Naive thymus-derived CD8-positive, alpha-beta T cell (primary cell): ENCODE measurements at regions not wholly inside any gene's neighbourhood (a gene's known extent, or its start where the extent isn't known, plus 50 kb on each side); places are given as distances from the start of the nearest gene placed in this dataset.
"Not testable (repeated sequence)": the region's sequence is repeated elsewhere in the genome, so short reads cannot be mapped to it uniquely, and the experiment has no call there.

Experiments
- ATAC-seq, 2 donors: fragments of 150-1000 bp; cut with Tn5 transposase in 1 of 2; sonication (Bioruptor Pico), chemical (Tn5 transposase) in 1 of 2; 1 replicate in 1 of 2; 2 replicates in 1 of 2; pipeline ENCODE4 v1.10.0; 2021; ENCODE audit warnings: mild to moderate bottlenecking in 2 of 2, moderate library complexity in 2 of 2
- POLR2A ChIA-PET: fragments of 350-600 bp; sonication (Branson Sonifier 250); formaldehyde crosslinking; loops from one replicate; lab custom pipeline; 2021; ENCODE audit warnings: antibody characterized with exemption; lab: Charles Lee
- DNase-seq, 10 donors: peaks; one replicate each; pipeline versions ENCODE4 v3.0.0 to v3.0.0-alpha.2; 2020 to 2022
- H3K27ac Mint-ChIP-seq, 10 donors: one replicate each; pipeline ENCODE4 v1.8.0; 2020 to 2022; ENCODE audit warnings: mild to moderate bottlenecking in 10 of 10, mixed read lengths in 10 of 10, moderate library complexity in 4 of 10, inconsistent platforms in 1 of 10
- H3K27me3 Mint-ChIP-seq, 5 donors: one replicate each; pipeline ENCODE4 v1.8.0; 2021 to 2022; ENCODE audit warnings: mixed read lengths in 5 of 5
- H3K36me3 Mint-ChIP-seq, 3 donors: one replicate each; pipeline ENCODE4 v1.8.0; 2020 to 2022; ENCODE audit warnings: mixed read lengths in 3 of 3, mild to moderate bottlenecking in 2 of 3, inconsistent platforms in 1 of 3
- H3K4me1 Mint-ChIP-seq, 4 donors: one replicate each; pipeline ENCODE4 v1.8.0; 2021 to 2022; ENCODE audit warnings: mixed read lengths in 4 of 4
- H3K4me3 Mint-ChIP-seq, 10 donors: one replicate each; pipeline ENCODE4 v1.8.0; 2020 to 2022; ENCODE audit warnings: mild to moderate bottlenecking in 10 of 10, mixed read lengths in 10 of 10, moderate library complexity in 6 of 10, inconsistent platforms in 1 of 10
- H3K9me3 Mint-ChIP-seq, 9 donors: one replicate each; pipeline ENCODE4 v1.8.0; 2020 to 2022; ENCODE audit warnings: mixed read lengths in 9 of 9, mild to moderate bottlenecking in 3 of 9, inconsistent platforms in 1 of 9, moderate library complexity in 1 of 9

DNA sequence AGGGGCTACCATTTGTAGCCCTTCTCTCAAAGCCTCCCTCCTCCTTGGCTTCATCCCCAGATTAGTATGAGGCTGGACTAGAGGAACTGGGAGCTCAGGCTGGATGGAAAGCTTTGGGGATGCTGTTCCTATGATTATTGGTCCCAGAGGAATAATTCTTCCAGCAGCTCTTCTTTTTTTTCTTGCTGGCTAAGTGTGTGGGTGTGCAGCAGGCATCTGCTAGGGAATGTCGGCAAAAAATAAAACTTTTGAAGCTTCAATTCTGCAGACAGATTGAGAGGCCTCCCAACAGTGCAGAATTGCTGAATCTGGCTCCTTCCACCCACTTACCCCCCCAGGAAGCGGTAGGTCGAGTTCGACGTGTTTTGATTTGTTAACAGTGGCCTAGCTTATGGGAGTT is 138.5 kb upstream of the ANKRD28 start:
- peak overlapping the region in 2 of 10 donors; percentile 68 to 81 for H3K27ac Mint-ChIP-seq
- H3K9me3 Mint-ChIP-seq: peaks cover 0 to 10% (median 0%) of the 10 kb centered on the region in 9 donors
- H3K36me3 Mint-ChIP-seq: peaks cover 3 to 14% (median 5%) of the 10 kb centered on the region in 3 donors
- POLR2A ChIA-PET: no interaction called here
- no peak overlapping the region for H3K4me3 Mint-ChIP-seq
- DNase-seq: no peak
- ATAC-seq: no peak
- no peaks in the 10 kb centered on the region for H3K4me1 Mint-ChIP-seq
- peaks cover 0 to 18% (median 3%) of the 10 kb centered on the region in 5 donors for H3K27me3 Mint-ChIP-seq

DNA sequence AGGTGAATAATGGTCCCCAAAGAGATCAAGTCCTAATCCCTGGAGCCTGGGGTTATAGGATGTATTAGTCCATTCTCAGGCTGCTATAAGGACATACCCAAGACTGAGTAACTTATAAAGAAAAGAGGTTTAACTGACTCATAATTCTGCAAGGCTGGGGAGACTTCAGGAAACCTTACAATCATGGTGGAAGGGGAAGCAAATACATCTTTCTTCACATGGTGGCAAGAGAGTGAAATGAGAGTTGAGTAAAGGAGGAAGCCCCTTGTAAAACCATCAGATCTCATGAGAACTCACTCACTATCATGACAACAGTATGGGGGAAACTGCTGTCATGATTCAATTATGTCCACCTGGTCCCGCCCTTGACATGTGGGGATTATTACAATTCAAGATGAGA is 142.9 kb upstream of the ANKRD28 start:
- peaks cover 0 to 4% (median under 1%) of the 10 kb centered on the region in 4 donors for H3K4me1 Mint-ChIP-seq
- no peak for DNase-seq
- POLR2A ChIA-PET: no interaction called here
- ATAC-seq: no peak
- H3K27me3 Mint-ChIP-seq: peaks cover 0 to 18% (median 3%) of the 10 kb centered on the region in 5 donors
- no peak overlapping the region for H3K27ac Mint-ChIP-seq
- peaks cover 3 to 14% (median 4%) of the 10 kb centered on the region in 3 donors for H3K36me3 Mint-ChIP-seq
- peaks cover 0 to 14% (median 0%) of the 10 kb centered on the region in 9 donors for H3K9me3 Mint-ChIP-seq
- H3K4me3 Mint-ChIP-seq: no peak overlapping the region

DNA sequence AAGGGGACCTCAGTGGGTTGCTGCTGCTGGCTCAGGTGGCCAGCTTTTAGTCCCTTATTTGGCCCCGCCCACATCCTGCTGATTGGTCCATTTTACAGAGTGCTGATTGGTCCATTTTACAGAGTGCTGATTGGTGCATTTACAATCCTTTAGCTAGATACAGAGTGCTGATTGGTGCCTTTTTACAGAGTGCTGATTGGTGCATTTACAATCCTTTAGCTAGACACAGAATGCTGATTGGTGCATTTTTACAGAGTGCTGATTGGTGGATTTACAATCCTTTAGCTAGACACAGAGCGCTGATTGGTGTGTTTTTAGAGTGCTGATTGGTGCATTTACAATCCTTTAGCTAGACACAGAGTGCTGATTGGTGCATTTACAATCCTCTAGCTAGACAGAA is 143.7 kb upstream of the ANKRD28 start:
- H3K27ac Mint-ChIP-seq, POLR2A ChIA-PET, H3K4me3 Mint-ChIP-seq, H3K4me1 Mint-ChIP-seq, ATAC-seq, DNase-seq: not testable (repeated sequence)
- peaks cover 0 to 14% (median 3%) of the 10 kb centered on the region in 5 donors for H3K27me3 Mint-ChIP-seq
- H3K9me3 Mint-ChIP-seq: peaks cover 0 to 14% (median 0%) of the 10 kb centered on the region in 9 donors
- H3K36me3 Mint-ChIP-seq: peaks cover 2 to 14% (median 3%) of the 10 kb centered on the region in 3 donors

DNA sequence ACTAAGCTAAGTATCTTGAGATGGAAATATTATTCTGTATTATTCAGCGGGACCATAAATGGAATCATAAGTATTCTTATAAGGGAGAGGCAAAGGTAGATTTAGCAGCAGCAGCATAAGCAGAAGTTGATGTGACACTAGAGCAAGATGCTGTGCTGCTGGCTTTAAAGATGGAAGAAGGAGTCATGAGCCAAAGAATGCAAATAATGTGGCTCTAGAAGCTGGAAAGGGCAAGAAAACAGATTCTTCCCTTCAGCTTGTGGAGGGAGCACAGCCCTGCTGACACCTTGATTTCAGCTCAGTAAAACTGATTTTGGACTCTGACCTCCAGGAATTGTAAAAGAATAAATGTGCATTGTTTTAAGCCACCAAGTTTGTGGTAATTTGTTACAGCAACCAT is 144.2 kb upstream of the ANKRD28 start:
- Mint-ChIP-seq H3K4me1 (peaks cover 0 to 4% (median under 1%) of the 10 kb centered on the region in 4 donors), H3K4me3 (no peak overlapping the region), H3K27ac (no peak overlapping the region), H3K36me3 (peaks cover 0 to 14% (median 3%) of the 10 kb centered on the region in 3 donors), H3K27me3 (peaks cover 0 to 8% (median 3%) of the 10 kb centered on the region in 5 donors), H3K9me3 (peaks cover 0 to 14% (median 0%) of the 10 kb centered on the region in 9 donors)
- POLR2A ChIA-PET: no interaction called here
- DNase-seq: no peak
- ATAC-seq: no peak

DNA sequence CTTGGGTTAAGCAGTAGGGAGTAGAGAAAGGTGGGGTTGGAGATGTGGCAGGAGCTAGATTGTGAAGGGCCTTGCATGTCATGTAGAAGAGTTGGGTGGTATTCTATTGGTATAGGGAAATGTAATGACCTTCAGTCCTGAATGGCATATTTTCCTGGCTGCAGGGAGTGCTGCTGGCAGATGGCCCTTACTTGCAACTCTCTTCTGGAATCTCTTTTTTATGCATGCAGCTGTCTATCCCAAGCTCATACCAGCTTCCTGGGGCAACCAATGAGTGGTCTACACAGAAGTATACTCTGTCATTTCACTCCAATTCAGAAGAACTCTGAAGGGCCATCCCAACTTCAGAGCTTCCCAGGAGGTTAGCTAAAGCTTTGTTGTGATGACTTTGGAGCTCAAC is 144.7 kb upstream of the ANKRD28 start:
- POLR2A ChIA-PET: no interaction called here
- H3K27ac Mint-ChIP-seq: no peak overlapping the region
- ATAC-seq (no peak), DNase-seq (no peak)
- H3K9me3 Mint-ChIP-seq: peaks cover 0 to 14% (median 0%) of the 10 kb centered on the region in 9 donors
- peaks cover 0 to 7% (median 3%) of the 10 kb centered on the region in 5 donors for H3K27me3 Mint-ChIP-seq
- no peak overlapping the region for H3K4me3 Mint-ChIP-seq
- peaks cover 0 to 14% (median 3%) of the 10 kb centered on the region in 3 donors for H3K36me3 Mint-ChIP-seq
- H3K4me1 Mint-ChIP-seq: peaks cover 0 to 4% (median under 1%) of the 10 kb centered on the region in 4 donors

DNA sequence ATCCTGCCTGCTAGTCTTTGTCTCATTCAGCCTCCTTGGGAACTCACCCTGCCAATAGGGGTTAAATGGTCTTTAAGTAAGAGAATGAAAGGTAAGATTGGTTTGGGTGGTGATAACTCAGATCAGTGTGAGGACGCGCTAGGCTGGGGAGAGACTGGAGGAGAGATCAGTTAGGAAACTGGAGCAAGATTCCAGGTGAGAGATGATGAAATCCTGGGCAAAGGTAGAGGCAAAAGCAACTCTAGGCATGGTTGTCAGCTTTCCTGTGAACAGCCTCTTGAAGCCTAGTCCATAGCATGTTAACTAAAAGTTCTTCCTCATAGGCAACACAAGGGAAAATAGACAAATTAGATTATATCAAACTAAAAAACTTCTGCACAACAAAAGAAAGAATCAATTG is 145.2 kb upstream of the ANKRD28 start:
- no peak for ATAC-seq
- H3K4me3 Mint-ChIP-seq: no peak overlapping the region

DNA sequence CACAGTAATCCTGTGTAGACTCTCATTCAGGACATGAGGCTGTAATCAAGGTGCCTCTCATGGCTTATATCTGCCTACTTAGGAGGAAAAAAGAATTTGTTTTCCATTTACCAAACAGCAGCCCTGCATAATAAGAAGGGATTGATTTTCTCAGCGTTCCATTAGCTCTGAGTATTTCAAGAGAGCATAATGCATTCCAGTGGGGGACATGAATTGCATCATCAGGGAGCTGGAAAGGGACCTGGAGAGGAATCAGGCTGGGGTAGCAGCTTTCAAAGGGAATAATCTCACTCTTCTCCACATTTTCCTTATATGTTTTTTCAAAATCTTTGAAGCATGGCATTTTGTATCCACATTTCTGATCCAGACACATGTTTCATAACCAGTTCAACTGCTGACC is 150.6 kb upstream of the ANKRD28 start:
- peaks cover 0 to 4% (median under 1%) of the 10 kb centered on the region in 4 donors for H3K4me1 Mint-ChIP-seq

More for the DNA sequence above, 145.2 kb upstream of the ANKRD28 start:
- no peak overlapping the region for H3K27ac Mint-ChIP-seq
- peaks cover 0 to 7% (median 3%) of the 10 kb centered on the region in 5 donors for H3K27me3 Mint-ChIP-seq
- POLR2A ChIA-PET: no interaction called here
- H3K9me3 Mint-ChIP-seq: peaks cover 0 to 14% (median 0%) of the 10 kb centered on the region in 9 donors
- no peak for DNase-seq
- peaks cover 0 to 14% (median 3%) of the 10 kb centered on the region in 3 donors for H3K36me3 Mint-ChIP-seq
- H3K4me1 Mint-ChIP-seq: peaks cover 0 to 4% (median under 1%) of the 10 kb centered on the region in 4 donors

DNA sequence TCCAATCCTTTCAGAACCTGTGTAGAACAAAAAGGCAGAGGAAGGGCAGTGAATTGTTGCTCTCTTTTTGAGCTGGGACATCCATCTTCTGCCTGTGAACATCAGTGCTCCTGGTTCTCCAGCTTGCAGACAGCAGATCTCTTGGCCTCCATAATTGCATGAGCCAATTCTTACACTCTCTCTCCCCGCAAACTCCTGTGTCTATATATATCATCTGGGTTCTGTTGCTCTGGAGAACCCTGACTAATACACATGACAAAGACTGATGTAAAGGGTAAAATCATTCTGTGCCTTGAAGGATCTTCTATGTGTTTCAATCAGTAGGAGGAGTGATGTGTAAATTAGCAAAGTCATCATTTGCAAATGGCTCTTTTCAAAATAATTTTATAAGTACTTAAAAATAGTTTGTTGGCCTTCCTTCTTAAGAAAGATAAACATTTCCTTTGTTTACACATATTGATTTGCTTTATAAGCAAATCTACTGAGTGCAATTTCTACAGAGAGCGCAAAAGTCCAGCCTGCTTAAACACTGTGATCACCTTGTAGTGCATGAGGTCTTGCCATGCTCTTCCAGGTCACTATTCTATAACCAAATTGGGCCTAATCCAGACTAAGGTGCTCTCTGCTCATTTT is 154.9 kb upstream of the ANKRD28 start:
- Mint-ChIP-seq H3K4me3 (no peak overlapping the region), H3K9me3 (no peaks in the 10 kb centered on the region), H3K27me3 (peaks cover 0 to 4% (median 0%) of the 10 kb centered on the region in 5 donors), H3K4me1 (no peaks in the 10 kb centered on the region), H3K36me3 (no peaks in the 10 kb centered on the region), H3K27ac (no peak overlapping the region)
- POLR2A ChIA-PET: no interaction called here
- DNase-seq (no peak), ATAC-seq (no peak)

More for the DNA sequence above, 150.6 kb upstream of the ANKRD28 start:
- ATAC-seq (no peak), DNase-seq (no peak)
- H3K4me3 Mint-ChIP-seq: no peak overlapping the region
- H3K27me3 Mint-ChIP-seq: peaks cover 0 to 4% (median 0%) of the 10 kb centered on the region in 5 donors
- no peak overlapping the region for H3K27ac Mint-ChIP-seq
- no peaks in the 10 kb centered on the region for H3K9me3 Mint-ChIP-seq
- POLR2A ChIA-PET: no interaction called here
- H3K36me3 Mint-ChIP-seq: no peaks in the 10 kb centered on the region

DNA sequence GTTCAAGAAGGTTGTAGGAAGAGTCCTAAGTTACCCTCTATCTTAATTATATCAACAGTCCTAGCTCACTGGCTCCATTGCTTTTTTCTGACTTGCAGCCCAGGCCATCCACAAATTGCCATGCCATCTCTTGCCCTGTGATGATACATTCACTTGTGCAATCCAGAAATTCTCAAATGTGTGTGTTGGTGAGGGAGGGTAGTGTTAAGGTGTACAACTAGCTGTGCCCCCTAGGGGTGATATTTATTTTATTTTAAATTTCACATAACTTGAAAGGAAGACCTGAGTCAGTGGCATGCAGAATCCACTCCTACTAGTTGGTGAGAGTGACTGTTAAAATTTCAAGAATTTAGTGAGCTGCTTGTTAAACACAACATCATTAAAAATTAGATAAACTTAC is 156.1 kb upstream of the ANKRD28 start:
- Mint-ChIP-seq H3K27ac (no peak overlapping the region), H3K4me3 (no peak overlapping the region), H3K36me3 (no peaks in the 10 kb centered on the region), H3K4me1 (no peaks in the 10 kb centered on the region), H3K9me3 (no peaks in the 10 kb centered on the region), H3K27me3 (peaks cover 0 to 4% (median 0%) of the 10 kb centered on the region in 5 donors)
- ATAC-seq (no peak), DNase-seq (peak in 1 of 10 donors; percentile 7)
- POLR2A ChIA-PET: no interaction called here

DNA sequence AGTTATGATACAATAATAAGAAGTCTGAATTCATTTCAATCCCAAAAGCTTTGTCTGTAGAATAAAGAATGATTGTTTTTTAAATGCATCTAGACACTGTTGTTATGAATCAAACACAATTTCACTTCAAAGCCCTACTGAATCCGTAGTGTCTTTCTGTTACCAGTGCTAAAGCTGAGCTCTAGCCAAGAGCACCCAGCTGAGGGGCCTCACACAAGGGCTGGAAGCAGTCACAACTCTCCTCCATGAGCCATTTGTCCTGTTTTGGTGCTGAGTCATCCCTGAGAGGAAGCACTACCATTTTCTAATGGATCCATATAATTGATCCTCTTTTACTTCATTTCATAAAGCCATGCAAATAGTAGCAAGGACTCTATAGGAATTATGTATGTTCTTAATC is 158.2 kb upstream of the ANKRD28 start:
- Mint-ChIP-seq H3K27ac (no peak overlapping the region), H3K4me1 (no peaks in the 10 kb centered on the region), H3K27me3 (peaks cover 0 to 2% (median 0%) of the 10 kb centered on the region in 5 donors), H3K4me3 (no peak overlapping the region), H3K9me3 (no peaks in the 10 kb centered on the region), H3K36me3 (no peaks in the 10 kb centered on the region)
- ATAC-seq (no peak), DNase-seq (no peak)
- POLR2A ChIA-PET: no interaction called here

DNA sequence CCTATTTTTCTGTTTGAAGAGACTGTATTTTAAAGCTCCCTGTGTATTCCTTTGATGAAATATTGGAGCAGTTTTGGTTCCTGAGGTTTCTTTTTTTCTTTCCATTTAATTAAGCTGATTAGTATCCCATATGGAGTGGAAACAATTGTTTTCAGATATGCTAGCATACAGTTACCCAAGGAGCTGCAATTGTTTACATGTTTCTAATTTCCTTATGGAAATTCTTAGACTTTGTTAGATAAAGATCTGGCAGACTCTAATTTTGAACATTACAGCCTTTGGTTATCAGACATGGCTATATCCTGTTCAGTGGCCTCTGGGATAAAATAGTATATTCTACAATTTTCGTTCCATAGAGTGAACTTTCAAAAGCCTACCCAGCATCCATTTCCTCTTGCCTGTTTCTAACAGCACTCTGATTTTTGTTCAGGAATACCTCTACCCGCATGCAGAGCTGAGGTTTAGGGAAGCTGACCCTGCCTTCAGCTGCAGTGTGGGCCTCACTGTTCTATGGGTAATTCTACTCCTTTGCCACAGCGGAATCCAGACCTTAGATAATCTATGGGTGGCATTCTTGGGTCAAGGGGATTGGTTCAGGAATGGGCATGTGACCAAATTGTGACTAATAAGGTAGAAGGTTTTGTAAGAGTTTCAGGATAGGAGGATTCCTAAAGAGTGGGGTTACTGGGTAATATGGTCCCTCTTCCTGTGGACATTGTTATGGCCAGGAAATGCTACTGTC is 161.1 kb upstream of the ANKRD28 start:
- ATAC-seq (no peak), DNase-seq (no peak)
- H3K4me1 Mint-ChIP-seq: no peaks in the 10 kb centered on the region
- peak overlapping the region in 1 of 10 donors; percentile 48 for H3K27ac Mint-ChIP-seq
- H3K4me3 Mint-ChIP-seq: no peak overlapping the region
- POLR2A ChIA-PET: no interaction called here
- H3K27me3 Mint-ChIP-seq: peaks cover 0 to 2% (median 0%) of the 10 kb centered on the region in 5 donors
- no peaks in the 10 kb centered on the region for H3K36me3 Mint-ChIP-seq
- H3K9me3 Mint-ChIP-seq: no peaks in the 10 kb centered on the region

DNA sequence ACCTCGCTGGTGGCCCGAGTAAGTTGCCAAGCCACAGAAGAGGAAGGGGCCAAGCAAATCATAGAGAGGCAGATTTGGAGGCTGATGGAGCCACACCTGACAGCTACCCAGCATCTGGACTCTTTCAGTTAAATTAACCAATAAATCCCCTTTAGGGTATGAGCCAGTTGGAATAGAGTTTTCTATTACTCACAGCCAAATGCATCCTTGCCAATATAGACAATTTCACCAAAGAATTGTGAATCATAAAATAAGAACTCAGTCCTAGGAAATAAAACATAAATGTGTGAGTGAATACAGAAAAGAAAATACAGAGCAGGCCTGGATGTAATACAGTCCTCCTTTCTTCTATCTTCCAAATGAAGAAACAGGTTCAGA is 161.6 kb upstream of the ANKRD28 start:
- POLR2A ChIA-PET: no interaction called here
- Mint-ChIP-seq H3K36me3 (no peaks in the 10 kb centered on the region), H3K4me1 (no peaks in the 10 kb centered on the region), H3K9me3 (no peaks in the 10 kb centered on the region), H3K4me3 (no peak overlapping the region), H3K27ac (peak overlapping the region in 1 of 10 donors; percentile 48), H3K27me3 (peaks cover 0 to 3% (median 0%) of the 10 kb centered on the region in 5 donors)
- no peak for ATAC-seq
- DNase-seq: no peak
